K562 (cell line): ENCODE measurements at regions not wholly inside any gene's neighbourhood (a gene's known extent, or its start where the extent isn't known, plus 50 kb on each side); places are given as distances from the start of the nearest gene placed in this dataset.

Experiments used
- ATAC-seq: fragments of 200-7000 bp; cut with Tn5 transposase; 3 replicates; pipeline ENCODE4 v1.9.1; 2020; ENCODE audit warnings: moderate library complexity
- BruUV-seq: library from RNA; stranded (reverse); fragments of 400-500 nt; replicated peaks from 2 replicates; lab custom pipeline; 2021; lab: Mats Ljungman, UMichigan
- CTCF ChIA-PET: fragments of 300-600 bp; formaldehyde crosslinking; extraction: SDS; loops from one replicate; lab custom pipeline; 2021; ENCODE audit warnings: low intra/inter-chr PET ratio; lab: Yijun Ruan, JAX
- POLR2A ChIA-PET: fragments of 300-600, 350-650 bp; sonication (Branson Sonifier 250); formaldehyde crosslinking; extraction: SDS; loops from one replicate; lab custom pipeline; 2021; ENCODE audit warnings: antibody characterized with exemption, inconsistent platforms; lab: Yijun Ruan, JAX
- DNase-seq, 4 experiments: peaks; one replicate each; pipeline versions ENCODE4 v3.0.0 to v3.0.0-alpha.2; 2011 to 2018; ENCODE audit warnings: low spot score in 3 of 4, mixed read lengths in 3 of 4; ENCODE audit errors: extremely low read depth in 1 of 4
- FAIRE-seq: peaks from 2 replicates; lab custom pipeline; 2011; peaks lifted over from hg19 to GRCh38; lab: Jason Lieb, UNC
- H2AFZ ChIP-seq: 2 replicates; pipeline ENCODE4 v1.6.0; 2011; ENCODE audit warnings: low read depth, low read length, control low read depth, inconsistent platforms
- H3K27ac ChIP-seq: fragments of 200-600 bp; 3 replicates; pipeline ENCODE4 v1.8.0; 2011; ENCODE audit warnings: low read depth, mild to moderate bottlenecking, control low read depth, inconsistent platforms, low read length, moderate library complexity, mixed read lengths; ENCODE audit errors: extremely low read depth
- H3K27me3 ChIP-seq, 2 experiments: fragments of 300-600 bp in 1 of 2; 2 replicates in 1 of 2; 3 replicates in 1 of 2; pipeline versions ENCODE4 v1.6.0 to v1.8.0; 2011; ENCODE audit warnings: inconsistent platforms in 2 of 2, low read length in 2 of 2, mild to moderate bottlenecking in 1 of 2, mixed read lengths in 1 of 2, moderate library complexity in 1 of 2; ENCODE audit not compliant: control insufficient read depth in 2 of 2, insufficient read depth in 2 of 2
- H3K36me3 ChIP-seq: fragments of 300-600 bp; 3 replicates; pipeline ENCODE4 v1.8.0; 2011; ENCODE audit warnings: mild to moderate bottlenecking, low read length, inconsistent platforms; ENCODE audit not compliant: control insufficient read depth, insufficient read depth
- H3K4me1 ChIP-seq, 2 experiments: fragments of 200-600 bp in 1 of 2; replicated peaks in 1 of 2; 2 replicates in 1 of 2; 3 replicates in 1 of 2; pipeline versions ENCODE4 v1.5.1 to v1.8.0; 2011; ENCODE audit warnings: inconsistent platforms in 2 of 2, low read length in 2 of 2, mild to moderate bottlenecking in 1 of 2, mixed read lengths in 1 of 2, moderate library complexity in 1 of 2; ENCODE audit not compliant: control insufficient read depth in 2 of 2, insufficient read depth in 2 of 2
- H3K4me2 ChIP-seq: 2 replicates; pipeline ENCODE4 v1.6.1; 2011; ENCODE audit warnings: low read length, control low read depth, inconsistent platforms, mixed read lengths; ENCODE audit not compliant: insufficient read depth
- H3K4me3 ChIP-seq: fragments of 200-600 bp; sonication (generic), shearing (Covaris generic); 2 replicates; pipeline ENCODE4 v1.5.1; 2016; ENCODE audit warnings: control low read depth, inconsistent platforms
- H3K79me2 ChIP-seq: fragments of 200-600 bp; 3 replicates; pipeline ENCODE4 v1.8.0; 2011; ENCODE audit warnings: low read length, inconsistent platforms; ENCODE audit not compliant: control insufficient read depth, insufficient read depth
- H3K9ac ChIP-seq, 2 experiments: 2 replicates each; pipeline versions ENCODE4 v1.6.0 to v1.6.1; 2011; ENCODE audit warnings: low read depth in 2 of 2, low read length in 2 of 2, control low read depth in 1 of 2, inconsistent platforms in 1 of 2, mild to moderate bottlenecking in 1 of 2, mixed read lengths in 1 of 2; ENCODE audit not compliant: insufficient read depth in 1 of 2
- H3K9me1 ChIP-seq: one replicate; pipeline ENCODE4 v1.6.0; 2011; ENCODE audit warnings: inconsistent platforms, mild to moderate bottlenecking, low read length, moderate library complexity; ENCODE audit not compliant: control insufficient read depth, insufficient read depth
- H3K9me3 ChIP-seq: replicated peaks from 2 replicates; pipeline ENCODE4 v1.5.1; 2011; ENCODE audit warnings: low read depth, low read length, inconsistent platforms; ENCODE audit not compliant: control insufficient read depth, insufficient read depth
- H4K20me1 ChIP-seq: replicated peaks from 2 replicates; pipeline ENCODE4 v1.6.1; 2011; ENCODE audit warnings: low read length, inconsistent platforms, mixed read lengths; ENCODE audit not compliant: control insufficient read depth, insufficient read depth
- ARHGAP35 ChIP-seq: fragments of 450-650 bp; IDR thresholded peaks from 2 replicates; pipeline ENCODE4 v1.6.1; 2018; ENCODE audit not compliant: partially characterized antibody
- ATF3 ChIP-seq, 2 experiments: fragments of 450-650 bp in 1 of 2; sonication (generic) in 1 of 2; formaldehyde crosslinking in 1 of 2; IDR thresholded peaks in 1 of 2; conservative IDR thresholded peaks in 1 of 2; 2 replicates each; pipeline versions ENCODE4 v1.6.1 to v1.8.1; 2016 to 2023; ENCODE audit warnings: mild to moderate bottlenecking in 2 of 2, moderate library complexity in 2 of 2, inconsistent platforms in 1 of 2, missing genetic modification reagents in 1 of 2
- CHD4 ChIP-seq: fragments of 200-600 bp; sonication (generic); IDR thresholded peaks from 3 replicates; pipeline ENCODE4 v1.6.1; 2012; ENCODE audit warnings: low read depth, mild to moderate bottlenecking, mixed read lengths, low read length, inconsistent platforms; ENCODE audit not compliant: insufficient read depth, insufficient replicate concordance, poor library complexity, severe bottlenecking
- CSDE1 ChIP-seq, 2 experiments: fragments of 450-650 bp; IDR thresholded peaks; 2 replicates each; pipeline ENCODE4 v1.6.1; 2016; ENCODE audit warnings: mild to moderate bottlenecking in 1 of 2
- DIDO1 ChIP-seq: fragments of 450-650 bp; IDR thresholded peaks from 2 replicates; pipeline ENCODE4 v1.6.1; 2016; ENCODE audit warnings: low read depth, missing biosample characterization, missing genetic modification characterization
- E4F1 ChIP-seq: fragments of 250-450 bp; sonication (Bioruptor Pico); IDR thresholded peaks from 2 replicates; pipeline ENCODE4 v1.5.0; 2021; ENCODE audit warnings: mild to moderate bottlenecking, borderline replicate concordance
- GABPA ChIP-seq: fragments of 200-800 bp; sonication (Bioruptor generic); conservative IDR thresholded peaks from 2 replicates; pipeline ENCODE4 v1.6.1; 2016; ENCODE audit warnings: low read depth, missing genetic modification characterization, missing compliant biosample characterization
- HDAC6 ChIP-seq: IDR thresholded peaks from 2 replicates; pipeline ENCODE4 v1.6.1; 2012; ENCODE audit warnings: low read depth, mild to moderate bottlenecking, control low read depth, inconsistent platforms, low read length, moderate library complexity
- HNRNPLL ChIP-seq: fragments of 200-400 bp; formaldehyde crosslinking; IDR thresholded peaks from 2 replicates; pipeline ENCODE4 v1.6.1; 2017; ENCODE audit warnings: low read length, low read depth, mild to moderate bottlenecking; ENCODE audit not compliant: poor library complexity, severe bottlenecking
- KAT8 ChIP-seq: fragments of 450-650 bp; IDR thresholded peaks from 2 replicates; pipeline ENCODE4 v1.6.1; 2016; ENCODE audit warnings: low read depth, mild to moderate bottlenecking
- MTF1 ChIP-seq: fragments of 250-450 bp; sonication (Bioruptor Pico); IDR thresholded peaks from 2 replicates; pipeline ENCODE4 v1.9.0; 2021; ENCODE audit warnings: moderate library complexity, mild to moderate bottlenecking, inconsistent platforms, borderline replicate concordance
- NR0B1 ChIP-seq: fragments of 450-650 bp; IDR thresholded peaks from one replicate; pipeline ENCODE4 v1.6.1; 2018; ENCODE audit warnings: mild to moderate bottlenecking, moderate library complexity; ENCODE audit not compliant: partially characterized antibody
- SMARCA5 ChIP-seq: fragments of 450-650 bp; IDR thresholded peaks from 2 replicates; pipeline ENCODE4 v1.6.1; 2016
- TEAD2 ChIP-seq: fragments of 450-650 bp; IDR thresholded peaks from 2 replicates; pipeline ENCODE4 v1.6.1; 2016; ENCODE audit warnings: missing genetic modification characterization, control low read depth, missing compliant biosample characterization
- TRIM25 ChIP-seq: fragments of 450-650 bp; IDR thresholded peaks from 2 replicates; pipeline ENCODE4 v1.7.0; 2016; ENCODE audit warnings: borderline replicate concordance
- ZNF121 ChIP-seq: sonication (generic); formaldehyde crosslinking; conservative IDR thresholded peaks from 2 replicates; pipeline ENCODE4 v1.8.0; 2022; ENCODE audit warnings: missing genetic modification reagents
- ZNF184 ChIP-seq: sonication (generic); formaldehyde crosslinking; IDR thresholded peaks from 2 replicates; pipeline ENCODE4 v1.5.0; 2020; ENCODE audit warnings: missing genetic modification reagents
- ZNF75A ChIP-seq: fragments of 450-650 bp; formaldehyde crosslinking; IDR thresholded peaks from 2 replicates; pipeline ENCODE4 v1.4.0; 2020; ENCODE audit warnings: mild to moderate bottlenecking
- WGBS: fragments of 100-300 bp; shearing (Covaris generic); methylation state at CpG from one replicate; pipeline ENCODE4 v1.1.6; 2016; ENCODE audit warnings: low coverage, mixed read lengths; ENCODE audit not compliant: insufficient coverage; ENCODE audit errors: missing lambda C conversion rate; 5-methylcytosine and 5-hydroxymethylcytosine counted together
- in situ Hi-C: fragments of 300-500 bp; cut with MboI; formaldehyde crosslinking; loops from 4 replicates; pipeline ENCODE4 v1.15.0; 2018; ENCODE audit warnings: inconsistent platforms, mixed read lengths
- intact Hi-C: fragments of 100-400 bp; cut with micrococcal nuclease; formaldehyde crosslinking; loops from 2 replicates; pipeline ENCODE4 v1.14.2; 2022

GRCh38 chr21:25292396-25292795, 314.9 kb downstream of the MRPL39 start:
- FAIRE-seq (no peak), DNase-seq (no peak), ATAC-seq (no peak)
- no peak overlapping the region for H3K4me3 ChIP-seq
- 3% methylated on average over 6 of the region's 6 CpGs for WGBS
- no peaks in the 10 kb centered on the region for H3K4me1 ChIP-seq
- no TSS peak for BruUV-seq
- no peaks in the 10 kb centered on the region for H3K79me2 ChIP-seq
- no peak overlapping the region for H3K9ac ChIP-seq
- no peaks in the 10 kb centered on the region for H3K9me1 ChIP-seq
- no peak overlapping the region for H3K4me2 ChIP-seq
- no peaks in the 10 kb centered on the region for H3K27me3 ChIP-seq
- H2AFZ ChIP-seq: no peak overlapping the region
- H3K36me3 ChIP-seq: no peaks in the 10 kb centered on the region
- no peaks in the 10 kb centered on the region for H4K20me1 ChIP-seq
- intact Hi-C loops (no loop called here), in situ Hi-C loops (no loop called here)
- no peak overlapping the region for H3K27ac ChIP-seq
- ChIA-PET CTCF (no interaction called here), POLR2A (no interaction called here)
- no peaks in the 10 kb centered on the region; the same call in 1 of the 2 replicates for H3K9me3 ChIP-seq
- TF ChIP-seq NR0B1: no peak
- no peak for TF ChIP-seq ZNF75A (CRISPR knock-in tag)
- no peak for TF ChIP-seq GABPA
- no peak for TF ChIP-seq ZNF121 (CRISPR knock-in tag)
- TF ChIP-seq MTF1 (CRISPR knock-in tag): no peak
- TF ChIP-seq ZNF184 (CRISPR knock-in tag): no peak
- no peak for TF ChIP-seq HNRNPLL
- TF ChIP-seq TEAD2 (tag): no peak
- no peak for TF ChIP-seq ATF3 (IDR thresholded peaks at IDR 0.05)
- no peak for TF ChIP-seq ATF3 (CRISPR knock-in tag; conservative IDR thresholded peaks at IDR 0.05)
- no peak for TF ChIP-seq CHD4
- TF ChIP-seq DIDO1: no peak
- TF ChIP-seq CSDE1 (IDR thresholded peaks at IDR 0.05): no peak
- TF ChIP-seq ARHGAP35: no peak
- no peak for TF ChIP-seq KAT8
- TF ChIP-seq HDAC6: no peak
- no peak for TF ChIP-seq SMARCA5
- no peak for TF ChIP-seq E4F1
- no peak for TF ChIP-seq TRIM25
